K562 (cell line): ENCODE measurements at regions not wholly inside any gene's neighbourhood (a gene's known extent, or its start where the extent isn't known, plus 50 kb on each side); places are given as distances from the start of the nearest gene placed in this dataset.

Experiments
- ATAC-seq: fragments of 200-7000 bp; cut with Tn5 transposase; 3 replicates; pipeline ENCODE4 v1.9.1; 2020; ENCODE audit warnings: moderate library complexity
- BruUV-seq: library from RNA; stranded (reverse); fragments of 400-500 nt; replicated peaks from 2 replicates; lab custom pipeline; 2021; lab: Mats Ljungman, UMichigan
- CTCF ChIA-PET: fragments of 300-600 bp; formaldehyde crosslinking; extraction: SDS; loops from one replicate; lab custom pipeline; 2021; ENCODE audit warnings: low intra/inter-chr PET ratio; lab: Yijun Ruan, JAX
- POLR2A ChIA-PET: fragments of 300-600, 350-650 bp; sonication (Branson Sonifier 250); formaldehyde crosslinking; extraction: SDS; loops from one replicate; lab custom pipeline; 2021; ENCODE audit warnings: antibody characterized with exemption, inconsistent platforms; lab: Yijun Ruan, JAX
- DNase-seq, 4 experiments: peaks; one replicate each; pipeline versions ENCODE4 v3.0.0 to v3.0.0-alpha.2; 2011 to 2018; ENCODE audit warnings: low spot score in 3 of 4, mixed read lengths in 3 of 4; ENCODE audit errors: extremely low read depth in 1 of 4
- FAIRE-seq: peaks from 2 replicates; lab custom pipeline; 2011; peaks lifted over from hg19 to GRCh38; lab: Jason Lieb, UNC
- H2AFZ ChIP-seq: 2 replicates; pipeline ENCODE4 v1.6.0; 2011; ENCODE audit warnings: low read depth, low read length, control low read depth, inconsistent platforms
- H3K27ac ChIP-seq: fragments of 200-600 bp; 3 replicates; pipeline ENCODE4 v1.8.0; 2011; ENCODE audit warnings: low read depth, mild to moderate bottlenecking, control low read depth, inconsistent platforms, low read length, moderate library complexity, mixed read lengths; ENCODE audit errors: extremely low read depth
- H3K27me3 ChIP-seq, 2 experiments: fragments of 300-600 bp in 1 of 2; 2 replicates in 1 of 2; 3 replicates in 1 of 2; pipeline versions ENCODE4 v1.6.0 to v1.8.0; 2011; ENCODE audit warnings: inconsistent platforms in 2 of 2, low read length in 2 of 2, mild to moderate bottlenecking in 1 of 2, mixed read lengths in 1 of 2, moderate library complexity in 1 of 2; ENCODE audit not compliant: control insufficient read depth in 2 of 2, insufficient read depth in 2 of 2
- H3K36me3 ChIP-seq: fragments of 300-600 bp; 3 replicates; pipeline ENCODE4 v1.8.0; 2011; ENCODE audit warnings: mild to moderate bottlenecking, low read length, inconsistent platforms; ENCODE audit not compliant: control insufficient read depth, insufficient read depth
- H3K4me1 ChIP-seq, 2 experiments: fragments of 200-600 bp in 1 of 2; replicated peaks in 1 of 2; 2 replicates in 1 of 2; 3 replicates in 1 of 2; pipeline versions ENCODE4 v1.5.1 to v1.8.0; 2011; ENCODE audit warnings: inconsistent platforms in 2 of 2, low read length in 2 of 2, mild to moderate bottlenecking in 1 of 2, mixed read lengths in 1 of 2, moderate library complexity in 1 of 2; ENCODE audit not compliant: control insufficient read depth in 2 of 2, insufficient read depth in 2 of 2
- H3K4me2 ChIP-seq: 2 replicates; pipeline ENCODE4 v1.6.1; 2011; ENCODE audit warnings: low read length, control low read depth, inconsistent platforms, mixed read lengths; ENCODE audit not compliant: insufficient read depth
- H3K4me3 ChIP-seq: fragments of 200-600 bp; sonication (generic), shearing (Covaris generic); 2 replicates; pipeline ENCODE4 v1.5.1; 2016; ENCODE audit warnings: control low read depth, inconsistent platforms
- H3K79me2 ChIP-seq: fragments of 200-600 bp; 3 replicates; pipeline ENCODE4 v1.8.0; 2011; ENCODE audit warnings: low read length, inconsistent platforms; ENCODE audit not compliant: control insufficient read depth, insufficient read depth
- H3K9ac ChIP-seq, 2 experiments: 2 replicates each; pipeline versions ENCODE4 v1.6.0 to v1.6.1; 2011; ENCODE audit warnings: low read depth in 2 of 2, low read length in 2 of 2, control low read depth in 1 of 2, inconsistent platforms in 1 of 2, mild to moderate bottlenecking in 1 of 2, mixed read lengths in 1 of 2; ENCODE audit not compliant: insufficient read depth in 1 of 2
- H3K9me1 ChIP-seq: one replicate; pipeline ENCODE4 v1.6.0; 2011; ENCODE audit warnings: inconsistent platforms, mild to moderate bottlenecking, low read length, moderate library complexity; ENCODE audit not compliant: control insufficient read depth, insufficient read depth
- H3K9me3 ChIP-seq: replicated peaks from 2 replicates; pipeline ENCODE4 v1.5.1; 2011; ENCODE audit warnings: low read depth, low read length, inconsistent platforms; ENCODE audit not compliant: control insufficient read depth, insufficient read depth
- H4K20me1 ChIP-seq: replicated peaks from 2 replicates; pipeline ENCODE4 v1.6.1; 2011; ENCODE audit warnings: low read length, inconsistent platforms, mixed read lengths; ENCODE audit not compliant: control insufficient read depth, insufficient read depth
- LEF1 ChIP-seq: fragments of 450-650 bp; IDR thresholded peaks from 2 replicates; pipeline ENCODE4 v1.6.1; 2016; ENCODE audit warnings: mild to moderate bottlenecking
- PHF8 ChIP-seq: fragments of 200-600 bp; sonication (generic); IDR thresholded peaks from 2 replicates; pipeline ENCODE4 v1.6.1; 2012; ENCODE audit warnings: mixed run types, mild to moderate bottlenecking, inconsistent platforms, low read length, moderate library complexity, borderline replicate concordance
- RCOR1 ChIP-seq, 2 experiments: IDR thresholded peaks; 2 replicates each; pipeline ENCODE4 v1.6.1; 2012; ENCODE audit warnings: low read depth in 2 of 2, low read length in 2 of 2, borderline replicate concordance in 1 of 2, improper control_type of control experiment in 1 of 2
- RHOXF2B ChIP-seq: fragments of 250-450 bp; sonication (Bioruptor Pico); conservative IDR thresholded peaks from 2 replicates; pipeline ENCODE4 v1.5.1; 2021
- YY1 ChIP-seq, 3 experiments: IDR thresholded peaks; 2 replicates each; pipeline ENCODE4 v1.6.1; 2011; ENCODE audit warnings: low read length in 2 of 3, mild to moderate bottlenecking in 2 of 3, moderate library complexity in 2 of 3, borderline replicate concordance in 1 of 3, control low read depth in 1 of 3, low read depth in 1 of 3; ENCODE audit not compliant: insufficient read depth in 3 of 3, insufficient replicate concordance in 2 of 3, control insufficient read depth in 1 of 3, insufficient read length in 1 of 3; ENCODE audit errors: extremely low read depth in 1 of 3
- ZNF3 ChIP-seq: fragments of 250-450 bp; sonication (Bioruptor Pico); IDR thresholded peaks from 2 replicates; pipeline ENCODE4 v1.5.0; 2021; ENCODE audit warnings: mild to moderate bottlenecking, moderate library complexity
- ZNF318 ChIP-seq, 2 experiments: fragments of 450-650 bp; IDR thresholded peaks; 2 replicates each; pipeline ENCODE4 v1.6.1; 2016; ENCODE audit warnings: mild to moderate bottlenecking in 2 of 2, borderline replicate concordance in 1 of 2, low read depth in 1 of 2, moderate library complexity in 1 of 2
- WGBS: fragments of 100-300 bp; shearing (Covaris generic); methylation state at CpG from one replicate; pipeline ENCODE4 v1.1.6; 2016; ENCODE audit warnings: low coverage, mixed read lengths; ENCODE audit not compliant: insufficient coverage; ENCODE audit errors: missing lambda C conversion rate; 5-methylcytosine and 5-hydroxymethylcytosine counted together
- in situ Hi-C: fragments of 300-500 bp; cut with MboI; formaldehyde crosslinking; loops from 4 replicates; pipeline ENCODE4 v1.15.0; 2018; ENCODE audit warnings: inconsistent platforms, mixed read lengths
- intact Hi-C: fragments of 100-400 bp; cut with micrococcal nuclease; formaldehyde crosslinking; loops from 2 replicates; pipeline ENCODE4 v1.14.2; 2022

- Histone ChIP-seq H3K4me1 (no peaks in the 10 kb centered on the region), H3K9me1 (no peaks in the 10 kb centered on the region), H3K27ac (no peak overlapping the region), H3K4me2 (no peak overlapping the region), H3K9me3 (no peaks in the 10 kb centered on the region), H3K27me3 (no peaks in the 10 kb centered on the region), H3K36me3 (no peaks in the 10 kb centered on the region), H4K20me1 (no peaks in the 10 kb centered on the region), H3K79me2 (no peaks in the 10 kb centered on the region), H3K4me3 (no peak overlapping the region), H2AFZ (no peak overlapping the region), H3K9ac (no peak overlapping the region)
- ATAC-seq, result no peak
- intact Hi-C loops (no loop called here), in situ Hi-C loops (no loop called here)
- no peak for TF ChIP-seq RCOR1 (IDR thresholded peaks at IDR 0.05; ENCODE audit: borderline replicate concordance in 1 of 2, low read depth in 2 of 2, low read length in 2 of 2)
- TF ChIP-seq YY1 (IDR thresholded peaks at IDR 0.05; ENCODE audit: borderline replicate concordance in 1 of 3, control insufficient read depth in 1 of 3, extremely low read depth in 1 of 3, insufficient read depth in 3 of 3, insufficient read length in 1 of 3, insufficient replicate concordance in 2 of 3, low read depth in 1 of 3, low read length in 2 of 3), result no peak
- TF ChIP-seq LEF1, result no peak
- WGBS, result 0% methylated on average over 4 of the region's 4 CpGs
- BruUV-seq, result no TSS peak
- ChIA-PET POLR2A (no interaction called here), CTCF (interaction anchor here (0.6 kb wide), 1 partner anchor 301 kb away, joined by 8 read pairs; no protein-coding TSS in a partner anchor)
- DNase-seq, result no peak
- no peak for FAIRE-seq
These were observed 125.0 kb downstream of the CBLN4 start for GRCh38 chr20:55880361-55880760.

GRCh38 chr20:55855052-55855451, 150.3 kb downstream of the CBLN4 start:
- Histone ChIP-seq H3K27ac (no peak overlapping the region), H3K36me3 (no peaks in the 10 kb centered on the region), H4K20me1 (no peaks in the 10 kb centered on the region), H3K27me3 (no peaks in the 10 kb centered on the region), H3K9me1 (no peaks in the 10 kb centered on the region), H3K79me2 (no peaks in the 10 kb centered on the region), H3K4me1 (no peaks in the 10 kb centered on the region), H3K9me3 (no peaks in the 10 kb centered on the region; the same call in 1 of the 2 replicates), H3K9ac (no peak overlapping the region), H3K4me3 (no peak overlapping the region), H3K4me2 (no peak overlapping the region), H2AFZ (no peak overlapping the region)
- CTCF ChIA-PET, result no interaction called here
- in situ Hi-C loops, result no loop called here
- no peak for DNase-seq
- FAIRE-seq, result no peak
- ATAC-seq, result no peak
- 0% methylated on average over 1 of the region's 1 CpG for WGBS
- intact Hi-C loops, result no loop called here
- POLR2A ChIA-PET, result no interaction called here
- no TSS peak for BruUV-seq
- TF ChIP-seq PHF8, result no peak
- TF ChIP-seq ZNF318 (IDR thresholded peaks at IDR 0.05; ENCODE audit: borderline replicate concordance in 1 of 2, low read depth in 1 of 2), result no peak
- TF ChIP-seq ZNF3 (CRISPR knock-in tag), result no peak
- no peak for TF ChIP-seq RHOXF2B (CRISPR knock-in tag)
